Tibial nerve (tissue), 4 donors: ENCODE measurements at regions not wholly inside any gene's neighbourhood (a gene's known extent, or its start where the extent isn't known, plus 50 kb on each side); places are given as distances from the start of the nearest gene placed in this dataset. TPM values are rescaled to one million over a fixed set of nuclear protein-coding genes. Genes with fewer than 3 reads are reported as not detected.

Experiments used
- DNase-seq, 2 donors: peaks; one replicate each; pipeline ENCODE4 v3.0.0-alpha.2; 2019; ENCODE audit warnings: low spot score in 2 of 2
- H3K27ac ChIP-seq, 4 donors: fragments of 200-600 bp; sonication (generic) in 3 of 4; one replicate each; pipeline ENCODE4 v1.5.1; 2017 to 2019; ENCODE audit warnings: mild to moderate bottlenecking in 1 of 4
- H3K27me3 ChIP-seq, 2 donors: fragments of 200-600 bp; sonication (generic) in 1 of 2; one replicate each; pipeline versions ENCODE4 v1.5.1 to v1.6.0; 2017 to 2019
- H3K36me3 ChIP-seq, 3 donors: fragments of 200-600 bp; sonication (generic); one replicate each; pipeline ENCODE4 v1.5.1; 2018 to 2019
- H3K4me1 ChIP-seq, 4 donors: fragments of 200-600 bp; sonication (generic) in 3 of 4; one replicate each; pipeline ENCODE4 v1.5.1; 2017 to 2019
- H3K4me3 ChIP-seq, 4 donors: fragments of 200-600 bp; sonication (generic) in 3 of 4; one replicate each; pipeline ENCODE4 v1.5.1; 2017 to 2019; ENCODE audit warnings: mild to moderate bottlenecking in 1 of 4, moderate library complexity in 1 of 4
- H3K9me3 ChIP-seq, 4 donors: fragments of 200-600 bp; sonication (generic) in 3 of 4; one replicate each; pipeline ENCODE4 v1.5.1; 2017 to 2019
- EP300 ChIP-seq, 2 donors: sonication (generic); formaldehyde crosslinking; IDR thresholded peaks; one replicate each; pipeline ENCODE4 v1.6.1; 2017; ENCODE audit warnings: antibody characterized with exemption in 2 of 2, mild to moderate bottlenecking in 1 of 2
- POLR2A ChIP-seq, 2 donors: fragments of 450-650 bp; IDR thresholded peaks; one replicate each; pipeline ENCODE4 v1.6.1; 2017; ENCODE audit warnings: antibody characterized with exemption in 2 of 2, mild to moderate bottlenecking in 2 of 2, moderate library complexity in 2 of 2
- WGBS, 2 donors: methylation state at CpG; one replicate each; pipeline ENCODE4 v1.1.5; 2018; 5-methylcytosine and 5-hydroxymethylcytosine counted together
- small RNA-seq: library from RNA; depleted of rRNA; stranded (forward); fragments of <200 nt; gene quantifications from one replicate; pipeline ENCODE3, GENCODE V24; 2016
- TF ChIP-seq, protein P1 (sequence below), 5 experiments: fragments of 200-600 bp in 3 of 5; fragments of 450-650 bp in 2 of 5; sonication (generic) in 3 of 5; IDR thresholded peaks; one replicate each; pipeline ENCODE4 v1.5.1; 2016 to 2019; ENCODE audit warnings: antibody characterized with exemption in 5 of 5, mild to moderate bottlenecking in 3 of 5, moderate library complexity in 2 of 5

DNA sequence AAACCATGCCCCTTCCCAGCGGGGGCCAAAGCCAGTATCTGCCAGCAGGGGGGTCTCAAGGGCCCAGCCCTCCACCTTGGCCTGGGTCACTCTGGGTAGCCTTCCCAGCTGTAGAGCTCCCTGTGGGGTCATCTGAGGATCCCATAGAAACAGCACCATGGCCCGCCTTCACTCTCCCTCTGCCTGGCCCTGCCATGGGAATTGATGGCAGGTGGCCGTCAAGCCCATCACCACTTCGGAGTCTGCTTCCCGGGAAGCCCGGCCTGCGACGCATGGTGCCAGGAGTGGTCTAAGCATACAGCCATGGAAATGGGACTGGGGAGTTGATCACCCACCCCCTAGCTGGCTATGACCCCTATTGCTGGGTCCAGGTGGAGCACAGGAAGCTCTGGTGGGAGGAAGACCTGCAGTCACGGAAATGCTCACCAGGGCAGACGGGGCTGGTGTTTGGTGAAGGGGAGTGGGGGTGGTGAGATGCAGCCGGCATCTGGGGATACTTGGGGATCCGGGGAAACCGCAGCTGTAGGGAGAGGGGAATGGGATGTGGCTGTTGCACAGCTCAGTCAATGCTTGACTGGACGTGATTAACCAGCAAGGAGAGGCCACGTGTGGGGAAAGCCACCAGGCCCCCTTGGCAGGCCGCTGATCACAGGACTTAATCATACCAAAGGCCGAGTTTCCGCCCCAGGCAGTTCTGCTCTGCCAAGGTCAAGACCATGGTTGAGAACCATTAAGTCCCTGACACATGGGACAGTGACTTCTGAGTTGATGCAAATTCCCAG is 52.2 kb upstream of the DIO3 start:
- Histone ChIP-seq H3K4me3 (no peak overlapping the region), H3K27me3 (no peaks in the 10 kb centered on the region), H3K9me3 (peaks cover 0 to 6% (median 0%) of the 10 kb centered on the region in 4 donors), H3K4me1 (no peaks in the 10 kb centered on the region), H3K27ac (no peak overlapping the region), H3K36me3 (no peaks in the 10 kb centered on the region)
- DNase-seq: no peak
- WGBS, 2 donors: 77 to 84% methylated on average over 18 of the region's 18 CpGs
- TF ChIP-seq EP300 (IDR thresholded peaks at IDR 0.05) (no peak), POLR2A (IDR thresholded peaks at IDR 0.05) (no peak)
- TF ChIP-seq, protein P1, sequence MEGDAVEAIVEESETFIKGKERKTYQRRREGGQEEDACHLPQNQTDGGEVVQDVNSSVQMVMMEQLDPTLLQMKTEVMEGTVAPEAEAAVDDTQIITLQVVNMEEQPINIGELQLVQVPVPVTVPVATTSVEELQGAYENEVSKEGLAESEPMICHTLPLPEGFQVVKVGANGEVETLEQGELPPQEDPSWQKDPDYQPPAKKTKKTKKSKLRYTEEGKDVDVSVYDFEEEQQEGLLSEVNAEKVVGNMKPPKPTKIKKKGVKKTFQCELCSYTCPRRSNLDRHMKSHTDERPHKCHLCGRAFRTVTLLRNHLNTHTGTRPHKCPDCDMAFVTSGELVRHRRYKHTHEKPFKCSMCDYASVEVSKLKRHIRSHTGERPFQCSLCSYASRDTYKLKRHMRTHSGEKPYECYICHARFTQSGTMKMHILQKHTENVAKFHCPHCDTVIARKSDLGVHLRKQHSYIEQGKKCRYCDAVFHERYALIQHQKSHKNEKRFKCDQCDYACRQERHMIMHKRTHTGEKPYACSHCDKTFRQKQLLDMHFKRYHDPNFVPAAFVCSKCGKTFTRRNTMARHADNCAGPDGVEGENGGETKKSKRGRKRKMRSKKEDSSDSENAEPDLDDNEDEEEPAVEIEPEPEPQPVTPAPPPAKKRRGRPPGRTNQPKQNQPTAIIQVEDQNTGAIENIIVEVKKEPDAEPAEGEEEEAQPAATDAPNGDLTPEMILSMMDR (IDR thresholded peaks at IDR 0.05): no peak

DNA sequence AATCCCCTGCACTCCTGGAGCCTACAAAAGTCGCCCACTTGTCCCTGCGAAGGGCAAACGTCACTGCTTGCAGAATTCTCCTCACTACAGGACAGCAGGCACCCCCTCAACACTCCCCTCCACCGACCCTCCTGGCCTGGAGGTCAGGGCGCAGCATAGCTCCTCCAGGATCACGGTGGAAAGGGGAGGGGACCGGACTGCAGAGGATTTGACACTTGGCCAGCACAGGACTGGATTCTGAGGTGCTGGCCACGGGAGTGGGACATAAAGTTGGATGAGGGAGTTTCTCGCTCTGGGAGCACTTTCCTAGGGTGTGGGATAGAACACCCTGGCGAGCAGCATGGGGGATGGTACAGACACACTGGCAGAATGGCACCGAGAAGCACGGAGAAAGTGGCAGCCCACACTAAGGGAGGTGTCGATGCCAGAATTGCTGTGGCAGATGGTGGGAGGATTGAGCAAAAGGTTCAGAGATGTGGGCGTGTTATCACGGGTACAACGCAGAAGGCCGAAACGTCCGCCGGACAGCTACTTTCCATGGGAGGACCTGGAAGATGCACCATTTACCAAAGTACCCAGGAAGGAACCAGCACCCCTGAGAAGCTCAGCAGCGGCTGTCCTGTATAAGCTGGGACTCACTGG is 51.4 kb upstream of the DIO3 start:
- no peak overlapping the region for H3K27ac ChIP-seq
- TF ChIP-seq, protein P1 (IDR thresholded peaks at IDR 0.05): no peak
- TF ChIP-seq EP300 (IDR thresholded peaks at IDR 0.05) (no peak), POLR2A (IDR thresholded peaks at IDR 0.05) (no peak)
- H3K27me3 ChIP-seq: no peaks in the 10 kb centered on the region
- DNase-seq: no peak
- H3K4me1 ChIP-seq: no peaks in the 10 kb centered on the region
- no peaks in the 10 kb centered on the region for H3K9me3 ChIP-seq
- H3K36me3 ChIP-seq: no peaks in the 10 kb centered on the region
- 88 to 92% methylated on average over 21 of the region's 21 CpGs for WGBS, 2 donors
- no peak overlapping the region for H3K4me3 ChIP-seq

DNA sequence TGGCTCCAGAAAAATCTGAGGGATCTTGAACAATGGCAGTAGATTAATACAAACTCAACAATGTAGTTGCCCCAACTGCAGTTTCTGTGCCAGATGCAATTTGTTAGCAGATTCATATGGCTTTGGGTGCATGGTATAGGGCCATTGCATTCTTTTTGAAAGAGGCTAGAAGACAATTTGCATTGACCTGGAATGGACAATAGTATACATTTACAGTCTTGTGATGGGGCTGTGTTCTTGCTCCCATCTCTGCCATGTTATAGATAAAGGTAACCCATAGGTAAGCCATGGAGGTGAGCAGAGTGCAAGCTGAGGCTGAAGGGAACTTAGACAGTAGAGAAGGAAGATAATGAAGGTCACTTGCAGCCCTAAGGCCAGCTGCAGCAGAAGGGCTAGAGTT is 50.1 kb upstream of the DIO3 start:
- H3K4me1 ChIP-seq: no peaks in the 10 kb centered on the region
- DNase-seq: no peak
- H3K27ac ChIP-seq: no peak overlapping the region
- TF ChIP-seq, protein P1 (IDR thresholded peaks at IDR 0.05): no peak
- TF ChIP-seq EP300 (IDR thresholded peaks at IDR 0.05): no peak
- TF ChIP-seq POLR2A (IDR thresholded peaks at IDR 0.05): no peak
- H3K27me3 ChIP-seq: no peaks in the 10 kb centered on the region
- H3K9me3 ChIP-seq: peaks cover 0 to 12% (median 0%) of the 10 kb centered on the region in 4 donors
- no peak overlapping the region for H3K4me3 ChIP-seq
- H3K36me3 ChIP-seq: no peaks in the 10 kb centered on the region

Small RNA genes in the stretch of these regions (small RNA-seq; reads per million reads assigned to genes)
- gene MIR1185-1: not detected
- gene MIR1185-2: not detected
- not detected for gene MIR1193
- not detected for gene MIR1197
- 56.4 reads per million, percentile 94 among the genes with 10 or more reads in this experiment for gene MIR134
- not detected for gene MIR154
- gene MIR299: not detected
- gene MIR300: not detected
- 0.75 reads per million for gene MIR323A
- gene MIR323B: 0.75 reads per million
- not detected for gene MIR329-1
- not detected for gene MIR329-2
- 0.66 reads per million for gene MIR369
- gene MIR377: 0.38 reads per million
- gene MIR379: 0.28 reads per million
- not detected for gene MIR380
- 5.0 reads per million, percentile 84 among the genes with 10 or more reads in this experiment for gene MIR381
- gene MIR409: 155 reads per million, percentile 96 among the genes with 10 or more reads in this experiment
- gene MIR411: 14.2 reads per million, percentile 91 among the genes with 10 or more reads in this experiment
- gene MIR412: 2.4 reads per million, percentile 68 among the genes with 10 or more reads in this experiment
- gene MIR485: 7.0 reads per million, percentile 87 among the genes with 10 or more reads in this experiment
- gene MIR487A: 1.4 reads per million, percentile 41 among the genes with 10 or more reads in this experiment
- 0.94 reads per million, percentile 10 among the genes with 10 or more reads in this experiment for gene MIR487B
- gene MIR494: not detected
- gene MIR495: 0.38 reads per million
- gene MIR496: not detected
- gene MIR539: 0.75 reads per million
- 2.0 reads per million, percentile 61 among the genes with 10 or more reads in this experiment for gene MIR541
- gene MIR543: not detected
- not detected for gene MIR544A
- gene MIR654: 11.0 reads per million, percentile 90 among the genes with 10 or more reads in this experiment
- gene MIR655: not detected
- gene MIR656: not detected
- gene MIR668: 0.28 reads per million
- gene MIR758: not detected
- 1.6 reads per million, percentile 50 among the genes with 10 or more reads in this experiment for gene MIR889
- not detected for gene RF00012
- not detected for gene RF00181
- gene SNORD114-10: 1.0 reads per million, percentile 19 among the genes with 10 or more reads in this experiment
- gene SNORD114-11: 1.6 reads per million, percentile 50 among the genes with 10 or more reads in this experiment
- gene SNORD114-12: 15,341 reads per million, percentile 100 among the genes with 10 or more reads in this experiment
- gene SNORD114-13: 1.0 reads per million, percentile 19 among the genes with 10 or more reads in this experiment
- 406 reads per million, percentile 97 among the genes with 10 or more reads in this experiment for gene SNORD114-14
- 31.2 reads per million, percentile 93 among the genes with 10 or more reads in this experiment for gene SNORD114-15
- not detected for gene SNORD114-16
- 247 reads per million, percentile 97 among the genes with 10 or more reads in this experiment for gene SNORD114-17
- not detected for gene SNORD114-18
- 0.28 reads per million for gene SNORD114-19
- 673 reads per million, percentile 98 among the genes with 10 or more reads in this experiment for gene SNORD114-20
- 149 reads per million, percentile 96 among the genes with 10 or more reads in this experiment for gene SNORD114-21
- 1,985 reads per million, percentile 99 among the genes with 10 or more reads in this experiment for gene SNORD114-22
- gene SNORD114-23: 205 reads per million, percentile 97 among the genes with 10 or more reads in this experiment
- 0.47 reads per million for gene SNORD114-24
- 702 reads per million, percentile 98 among the genes with 10 or more reads in this experiment for gene SNORD114-25
- not detected for gene SNORD114-26
- not detected for gene SNORD114-27
- gene SNORD114-28: 161 reads per million, percentile 96 among the genes with 10 or more reads in this experiment
- gene SNORD114-29: 0.28 reads per million
- not detected for gene SNORD114-30
- not detected for gene SNORD114-31
- 1.9 reads per million, percentile 59 among the genes with 10 or more reads in this experiment for gene SNORD114-5
- not detected for gene SNORD114-6
- gene SNORD114-7: not detected
- gene SNORD114-9: 473 reads per million, percentile 98 among the genes with 10 or more reads in this experiment
